ENCODE measurements at regions not wholly inside any gene's neighbourhood (a gene's known extent, or its start where the extent isn't known, plus 50 kb on each side); places are given as distances from the start of the nearest gene placed in this dataset.

DNA sequence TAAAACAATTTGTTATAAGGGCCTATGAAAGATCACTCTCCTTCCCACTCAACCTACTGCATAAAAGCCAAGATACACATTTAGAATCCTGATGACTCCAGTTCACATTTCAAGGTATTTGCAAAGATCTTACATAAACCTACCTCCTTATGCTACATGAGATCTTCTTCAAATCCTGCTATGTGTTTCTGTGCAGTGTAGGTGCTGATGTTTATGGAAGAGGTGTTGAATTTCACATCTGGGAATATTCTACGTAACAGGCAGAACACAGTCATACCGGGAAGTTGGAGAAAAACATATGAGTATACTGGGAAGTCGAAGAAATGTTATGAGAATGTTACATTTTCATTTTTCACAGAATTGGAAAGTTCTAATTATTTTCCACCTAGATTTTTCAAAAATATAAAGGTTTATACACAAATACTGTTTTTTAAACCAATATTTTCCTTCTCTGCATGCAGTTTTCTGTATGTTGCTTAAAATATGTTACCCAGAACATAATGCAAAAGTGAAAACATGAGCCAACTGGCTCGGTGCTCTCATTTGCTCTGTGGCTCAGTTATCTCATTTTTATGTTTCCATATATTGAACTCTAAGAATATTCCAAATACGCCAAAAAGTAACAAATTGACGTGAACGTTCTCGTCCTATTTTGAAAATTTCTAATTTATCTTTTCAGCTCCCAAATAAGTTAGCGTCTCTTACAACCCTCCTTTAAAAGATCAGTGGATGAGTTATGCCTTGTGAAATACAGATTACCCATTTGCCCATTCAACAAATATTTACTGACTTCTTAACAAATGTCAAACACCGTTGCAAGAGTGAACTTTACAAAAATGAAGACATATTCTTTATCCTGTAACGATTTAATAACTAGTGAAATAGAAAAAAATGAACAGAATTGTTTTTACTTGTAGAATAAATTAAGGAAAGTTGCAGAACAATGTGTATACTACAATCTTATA is 899.3 kb downstream of the STIM2 start:
- H3K4me3 ChIP-seq (replicated peaks in 1 of 2; ENCODE audit: low read depth in 2 of 2, low read length in 2 of 2), result no peak overlapping the region
- DNase-seq (ENCODE audit: low read depth in 2 of 2), result no peak
- no peak for TF ChIP-seq CTCF (IDR thresholded peaks at IDR 0.05; ENCODE audit: low read depth, low read length)

DNA sequence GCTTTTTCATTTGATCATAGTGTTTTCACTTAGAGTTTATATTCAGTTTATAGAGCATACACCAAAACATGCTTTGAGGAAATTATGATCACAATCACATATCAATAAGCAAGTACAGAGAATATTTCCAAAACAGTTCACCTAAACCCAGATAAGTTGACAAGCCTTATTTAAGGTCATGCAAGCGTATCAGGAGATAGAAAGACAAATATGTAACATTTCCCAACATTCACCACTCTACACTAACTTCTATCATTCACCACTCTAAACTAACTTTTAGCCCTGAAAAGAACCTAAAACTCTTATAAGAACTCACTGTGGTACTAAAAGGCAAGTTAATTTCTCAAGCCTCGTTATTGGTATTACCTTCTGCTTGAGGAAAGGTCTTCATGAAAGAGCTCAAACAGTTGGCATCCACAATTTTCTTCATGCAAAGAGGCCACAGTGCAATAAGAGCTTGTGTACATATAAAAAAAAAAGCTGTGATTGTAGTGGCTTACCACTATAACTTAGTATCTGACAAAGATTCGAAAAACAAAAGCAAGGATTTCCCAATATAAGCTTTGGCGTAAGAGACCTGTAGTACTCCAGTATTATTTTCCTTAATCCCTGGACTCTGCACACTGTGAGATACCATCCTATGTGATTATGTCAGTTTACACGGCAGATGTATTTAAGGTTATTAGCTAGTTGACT is 903.3 kb downstream of the STIM2 start:
- DNase-seq (ENCODE audit: low read depth in 2 of 2), result peak in 1 of 2 donors; percentile 3
- TF ChIP-seq CTCF (IDR thresholded peaks at IDR 0.05; ENCODE audit: low read depth, low read length), result no peak
- H3K4me3 ChIP-seq (replicated peaks in 1 of 2; ENCODE audit: low read depth in 2 of 2, low read length in 2 of 2), result no peak overlapping the region

DNA sequence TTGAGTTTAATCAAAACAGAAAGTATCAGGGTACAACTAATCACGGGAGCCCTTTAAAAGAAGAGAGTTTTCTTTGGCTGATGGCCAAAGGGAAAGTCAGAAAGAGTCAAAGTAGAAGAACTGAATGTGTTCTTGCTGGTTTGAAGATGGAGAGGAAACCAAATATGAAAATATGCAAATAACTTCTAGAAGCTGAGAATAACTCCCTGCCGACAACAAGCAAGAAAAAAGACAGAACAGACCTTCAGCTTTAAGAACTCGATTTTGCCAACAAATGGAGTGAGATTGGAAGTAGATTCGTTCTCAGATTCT is 903.8 kb downstream of the STIM2 start:
- TF ChIP-seq CTCF (IDR thresholded peaks at IDR 0.05; ENCODE audit: low read depth, low read length), result no peak
- H3K4me3 ChIP-seq (replicated peaks in 1 of 2; ENCODE audit: low read depth in 2 of 2, low read length in 2 of 2), result no peak overlapping the region
- DNase-seq (ENCODE audit: low read depth in 2 of 2), result no peak

DNA sequence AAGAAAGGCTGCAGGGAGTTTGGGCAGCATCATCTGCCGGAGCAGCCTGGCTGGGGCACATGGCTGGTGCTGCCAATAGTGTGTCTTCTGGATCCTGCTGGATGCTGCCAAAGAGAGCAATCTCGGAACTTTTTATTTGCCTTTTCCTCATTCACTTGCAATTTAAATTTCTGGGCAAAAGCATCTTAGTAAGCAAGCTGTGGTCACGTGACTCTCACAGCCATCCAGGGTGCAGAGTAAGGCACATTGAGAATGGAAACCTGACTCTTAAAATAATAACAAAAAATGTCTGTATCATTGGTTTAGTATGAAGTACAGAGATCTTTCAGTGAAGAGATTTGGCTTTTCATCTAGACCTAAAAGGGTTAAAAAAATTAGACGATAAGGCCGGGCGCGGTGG is 910.3 kb downstream of the STIM2 start:
- TF ChIP-seq CTCF (IDR thresholded peaks at IDR 0.05; ENCODE audit: low read depth, low read length), result no peak
- DNase-seq (ENCODE audit: low read depth in 2 of 2), result no peak
- no peak overlapping the region for H3K4me3 ChIP-seq (replicated peaks in 1 of 2; ENCODE audit: low read depth in 2 of 2, low read length in 2 of 2)

DNA sequence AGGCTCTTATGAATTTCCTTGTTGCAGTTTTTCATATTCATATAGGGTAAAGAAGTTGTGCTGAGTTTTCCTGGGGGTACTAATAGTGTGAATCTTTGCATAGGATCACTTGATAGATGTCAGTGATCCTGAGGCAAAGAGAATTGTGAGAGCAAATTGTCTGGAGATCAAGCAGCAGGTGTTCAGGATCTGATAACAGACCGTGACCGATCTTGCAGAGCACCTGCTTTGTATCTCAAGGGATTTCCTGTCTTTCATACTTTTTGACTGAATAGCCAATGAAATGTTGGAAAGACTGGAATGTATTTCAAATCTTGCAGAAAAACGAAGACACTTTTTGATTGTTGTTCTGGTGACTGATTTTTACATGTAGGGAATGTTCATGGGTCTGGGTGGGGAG is 914.5 kb downstream of the STIM2 start:
- H3K4me3 ChIP-seq (replicated peaks in 1 of 2; ENCODE audit: low read depth in 2 of 2, low read length in 2 of 2), result no peak overlapping the region
- DNase-seq (ENCODE audit: low read depth in 2 of 2), result no peak
- no peak for TF ChIP-seq CTCF (IDR thresholded peaks at IDR 0.05; ENCODE audit: low read depth, low read length)

DNA sequence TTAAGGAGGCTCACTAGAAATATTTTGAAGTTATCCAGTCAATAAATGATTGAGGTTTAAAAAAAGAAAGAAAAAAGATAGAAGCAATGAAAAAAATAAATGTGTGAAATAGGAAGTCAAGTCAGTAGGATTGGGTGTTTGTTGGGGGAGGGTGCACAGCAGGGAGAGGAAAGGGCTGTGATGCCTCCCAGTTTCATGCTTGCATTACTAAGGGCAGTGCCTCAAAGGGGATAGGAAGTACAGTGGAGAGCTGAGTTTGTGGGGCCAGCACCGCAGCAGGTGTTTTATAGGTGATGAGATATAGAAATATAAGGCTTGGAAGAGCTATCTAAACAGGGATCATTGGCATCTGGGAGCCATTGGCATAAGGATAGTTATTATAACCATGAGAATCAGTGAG is 919.2 kb downstream of the STIM2 start:
- no peak overlapping the region for H3K4me3 ChIP-seq (replicated peaks in 1 of 2; ENCODE audit: low read depth in 2 of 2, low read length in 2 of 2)
- no peak for DNase-seq (ENCODE audit: low read depth in 2 of 2)
- TF ChIP-seq CTCF (IDR thresholded peaks at IDR 0.05; ENCODE audit: low read depth, low read length), result no peak

All from cardiac fibroblast (primary cell).